IPS-11a (cell line): ENCODE measurements at regions not wholly inside any gene's neighbourhood (a gene's known extent, or its start where the extent isn't known, plus 50 kb on each side); places are given as distances from the start of the nearest gene placed in this dataset.
"Not testable (repeated sequence)": the region's sequence is repeated elsewhere in the genome, so short reads cannot be mapped to it uniquely, and the experiment has no call there.

ENCODE experiments used
- H3K4me3 ChIP-seq: one replicate; pipeline ENCODE4 v1.5.1; 2013; ENCODE audit warnings: low read depth, low read length, control low read depth

GRCh38 chr7:65146118-65146914 lies 139.8 kb upstream of the ERV3-1 start:
- H3K4me3 ChIP-seq = not testable (repeated sequence)

GRCh38 chr7:65145710-65146109 lies 139.2 kb upstream of the ERV3-1 start:
- not testable (repeated sequence) for H3K4me3 ChIP-seq

GRCh38 chr7:65145008-65145407 lies 138.5 kb upstream of the ERV3-1 start:
- not testable (repeated sequence) for H3K4me3 ChIP-seq

GRCh38 chr7:65144557-65144956 lies 138.1 kb upstream of the ERV3-1 start:
- H3K4me3 ChIP-seq = not testable (repeated sequence)

DNA sequence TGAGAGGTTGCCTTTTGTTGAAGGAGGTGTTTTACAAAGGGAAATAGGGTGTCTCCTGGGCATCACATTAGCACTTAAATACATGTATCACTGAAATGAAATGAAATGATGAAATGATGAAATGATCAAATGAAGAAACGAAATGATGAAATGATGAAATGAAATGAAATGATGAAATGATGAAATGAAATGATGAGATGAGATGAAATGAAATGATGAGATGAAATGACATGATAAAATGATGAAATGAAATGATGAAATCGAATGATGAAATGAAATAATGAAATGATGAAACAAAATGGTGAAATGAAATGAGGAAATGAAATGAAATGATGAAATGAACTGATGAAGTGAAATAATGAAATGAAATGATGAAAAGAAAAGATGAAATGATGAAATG lies 137.6 kb upstream of the ERV3-1 start:
- H3K4me3 ChIP-seq = not testable (repeated sequence)

DNA sequence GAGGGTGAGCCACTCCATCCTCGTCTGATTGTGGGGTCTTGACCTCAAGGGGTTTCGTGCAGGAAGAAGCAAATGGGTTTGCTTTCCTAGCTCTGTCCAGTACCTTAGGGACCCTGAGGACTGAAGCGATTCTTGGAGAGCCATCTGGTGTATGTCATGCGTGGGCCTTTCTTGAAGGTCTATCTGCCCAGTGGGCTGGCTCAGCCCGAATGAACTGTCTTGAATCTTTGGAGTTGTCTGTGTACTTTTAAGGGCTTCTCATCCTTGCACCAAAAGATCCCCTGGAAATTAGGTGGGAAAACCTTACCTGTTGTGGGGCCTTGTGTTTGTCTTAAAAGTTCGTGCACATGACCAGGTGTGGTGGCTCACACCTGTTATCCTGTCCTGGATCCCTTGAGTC lies 135.4 kb upstream of the ERV3-1 start:
- H3K4me3 ChIP-seq = not testable (repeated sequence)

- H3K4me3 ChIP-seq = not testable (repeated sequence)
Observed at GRCh38 chr7:65141405-65141778, 134.9 kb upstream of the ERV3-1 start.

DNA sequence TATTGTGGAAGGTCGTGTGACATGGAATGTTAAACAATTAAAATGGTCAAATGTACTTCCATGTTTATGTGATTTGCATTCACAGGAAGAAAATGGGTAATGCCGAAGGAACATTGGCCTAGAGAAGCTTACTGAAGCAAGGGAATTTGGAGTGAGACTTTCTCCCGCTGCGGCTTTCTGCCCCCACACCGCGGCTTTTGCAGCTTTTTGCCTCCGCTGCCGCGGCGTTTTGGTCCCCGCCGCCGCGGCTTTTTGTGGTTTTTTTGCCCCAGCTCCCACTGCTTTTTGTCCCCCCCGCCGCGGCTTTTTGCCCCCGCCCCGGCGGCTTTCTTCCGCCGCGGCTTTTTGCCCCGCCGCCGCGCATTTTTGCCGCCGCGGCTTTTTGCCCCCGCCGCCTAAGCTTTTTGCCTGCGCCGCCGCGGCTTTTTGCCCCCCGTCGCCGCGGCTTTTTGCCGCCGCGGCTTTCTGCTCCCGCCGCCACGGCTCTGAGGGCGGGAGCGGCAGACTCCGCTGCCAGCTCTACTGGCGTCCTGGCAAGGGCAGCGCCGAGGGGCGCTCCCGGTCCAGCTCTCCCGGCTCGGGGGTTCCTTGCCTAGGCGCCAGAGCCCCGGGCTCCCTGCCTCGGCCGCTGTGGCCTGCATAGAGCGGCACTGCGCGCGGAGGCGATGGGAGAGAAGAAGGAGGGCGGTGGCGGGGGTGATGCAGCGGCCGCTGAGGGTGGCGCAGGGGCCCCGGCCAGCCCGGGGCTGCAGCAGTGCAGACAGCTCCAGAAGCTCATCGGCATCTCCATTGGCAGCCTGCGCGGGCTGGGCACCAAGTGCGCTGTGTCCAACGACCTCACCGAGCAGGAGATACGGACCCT lies 134.3 kb upstream of the ERV3-1 start:
- H3K4me3 ChIP-seq = not testable (repeated sequence)

GRCh38 chr7:65136850-65137249 lies 130.4 kb upstream of the ERV3-1 start:
- not testable (repeated sequence) for H3K4me3 ChIP-seq

DNA sequence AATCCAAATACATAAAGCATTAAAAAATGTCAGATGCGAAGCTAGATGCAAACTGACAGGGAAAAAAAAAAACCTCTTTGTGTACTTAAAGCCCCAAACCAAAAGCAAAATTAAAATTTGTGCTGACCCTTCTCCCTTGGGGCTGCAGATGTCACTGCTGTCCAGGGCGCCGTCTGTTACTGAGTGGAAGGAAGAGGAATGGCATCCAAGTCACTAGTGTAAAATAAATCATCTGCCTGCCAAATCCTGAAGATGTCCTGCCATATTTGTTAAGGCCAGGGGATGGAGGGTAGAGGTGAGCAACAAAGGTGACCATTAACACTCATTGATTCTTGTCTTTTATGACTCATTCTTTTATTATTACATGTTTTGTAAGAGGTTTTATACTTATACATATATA lies 126.6 kb upstream of the ERV3-1 start:
- not testable (repeated sequence) for H3K4me3 ChIP-seq

DNA sequence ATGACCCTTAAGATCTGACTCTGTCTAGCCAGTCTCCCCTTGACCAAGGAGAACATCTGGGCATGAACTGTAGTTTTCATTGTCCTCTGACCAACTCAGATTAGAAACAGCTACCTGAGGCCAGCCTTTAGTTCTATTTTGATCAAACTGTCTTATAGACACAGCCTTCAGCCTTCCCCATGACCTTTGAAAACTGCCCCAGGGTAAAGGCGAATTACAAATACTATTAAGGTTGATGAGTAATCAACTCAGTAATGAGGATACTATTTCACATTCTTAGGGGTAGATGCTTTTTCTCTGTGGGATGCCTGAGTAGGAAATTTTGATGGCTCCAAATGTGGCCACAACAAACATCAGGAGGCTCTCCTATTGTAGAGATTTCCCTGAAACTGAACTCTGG lies 125.8 kb upstream of the ERV3-1 start:
- H3K4me3 ChIP-seq = not testable (repeated sequence)

GRCh38 chr7:65127364-65127763 lies 120.9 kb upstream of the ERV3-1 start:
- not testable (repeated sequence) for H3K4me3 ChIP-seq

GRCh38 chr7:65124600-65124999 lies 118.1 kb upstream of the ERV3-1 start:
- H3K4me3 ChIP-seq = not testable (repeated sequence)

- not testable (repeated sequence) for H3K4me3 ChIP-seq
Observed at GRCh38 chr7:65105650-65106203, 99.2 kb upstream of the ERV3-1 start.

DNA sequence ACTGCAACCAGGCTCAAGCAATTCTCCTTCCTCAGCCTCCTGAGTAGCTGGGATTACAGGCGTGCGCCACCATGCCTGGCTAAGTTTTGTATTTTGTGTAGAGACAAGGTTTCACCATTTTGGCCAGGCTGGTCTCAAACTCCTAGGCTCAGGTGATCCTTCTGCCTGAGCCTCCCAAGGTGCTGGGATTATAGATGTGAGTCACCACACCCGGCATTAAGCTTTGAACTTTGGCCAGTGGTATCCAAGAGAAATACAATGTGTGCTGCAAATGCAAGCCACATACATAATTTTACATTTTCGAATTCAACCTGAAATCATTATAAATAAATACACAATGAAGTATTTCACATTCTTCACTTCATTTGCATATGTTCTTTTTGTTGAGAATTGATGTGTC lies 94.0 kb upstream of the ERV3-1 start:
- not testable (repeated sequence) for H3K4me3 ChIP-seq

DNA sequence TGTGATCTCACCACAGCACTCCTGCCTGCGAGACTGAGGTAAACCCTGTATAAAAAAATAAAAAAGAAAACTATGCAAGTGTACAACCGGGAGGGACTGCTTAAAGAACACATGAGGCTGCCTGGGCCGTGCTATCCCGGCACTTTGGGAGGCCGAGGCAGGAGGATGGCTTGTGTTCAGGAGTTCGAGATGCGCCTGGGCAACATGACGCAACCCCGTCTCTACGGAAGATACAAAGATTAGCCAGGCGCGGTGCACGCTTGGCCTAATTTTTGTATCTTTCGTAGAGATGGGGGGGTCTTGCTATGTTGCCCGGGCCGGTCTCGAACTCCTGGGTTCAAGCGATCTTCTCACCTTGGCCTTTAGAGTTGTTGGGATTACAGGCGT lies 75.2 kb upstream of the ERV3-1 start:
- H3K4me3 ChIP-seq = not testable (repeated sequence)

DNA sequence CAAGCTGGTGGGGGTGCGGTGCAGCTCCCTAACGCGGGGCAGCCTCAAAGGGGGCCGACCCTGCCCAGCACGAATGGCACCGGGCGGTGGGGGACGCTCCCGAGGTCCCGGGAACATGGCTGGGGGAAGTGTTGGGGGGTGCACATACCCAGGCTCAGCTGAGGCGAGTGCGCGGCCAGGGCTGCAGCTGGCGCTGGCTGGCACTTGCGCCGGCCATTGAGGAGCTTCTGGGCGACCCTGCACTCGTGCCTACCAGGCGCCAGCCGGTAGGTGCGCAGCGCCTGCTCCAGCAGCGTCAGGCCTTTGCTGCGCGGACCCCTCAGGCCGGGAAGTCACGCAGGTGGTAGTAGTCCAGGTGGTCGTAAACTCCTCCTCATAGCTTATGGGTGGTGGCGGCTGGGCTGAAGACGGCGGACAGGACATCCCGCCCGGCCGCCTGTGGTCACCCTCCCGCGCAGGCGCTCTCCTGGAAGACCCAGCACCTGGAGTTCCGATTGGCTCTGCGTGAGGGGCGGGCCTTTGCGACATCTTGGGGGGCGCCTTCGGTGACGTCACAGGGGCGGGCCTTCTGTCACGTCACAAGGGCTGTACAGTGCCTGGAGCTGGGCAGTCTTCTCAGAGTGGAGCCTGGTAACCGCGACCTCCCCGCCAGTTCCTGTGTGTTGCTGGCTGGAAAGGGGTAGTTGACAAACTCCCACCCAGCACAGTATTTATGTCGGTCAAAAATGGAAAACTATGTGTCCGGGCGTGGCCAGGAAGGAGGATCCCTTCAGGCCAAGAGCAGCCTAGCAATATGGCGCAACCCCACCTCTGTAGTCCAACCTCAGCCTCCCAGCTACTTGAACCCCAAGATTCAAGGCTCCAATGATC lies 74.5 kb upstream of the ERV3-1 start:
- H3K4me3 ChIP-seq = peak overlapping the region; percentile 49

GRCh38 chr7:65074959-65075358 lies 68.5 kb upstream of the ERV3-1 start:
- not testable (repeated sequence) for H3K4me3 ChIP-seq

- H3K4me3 ChIP-seq = not testable (repeated sequence)
Observed at GRCh38 chr7:65073160-65073559, 66.7 kb upstream of the ERV3-1 start.

- not testable (repeated sequence) for H3K4me3 ChIP-seq
Observed at GRCh38 chr7:65071854-65072431, 65.5 kb upstream of the ERV3-1 start.

GRCh38 chr7:65069476-65069875 lies 63.0 kb upstream of the ERV3-1 start:
- H3K4me3 ChIP-seq = not testable (repeated sequence)
